ENCODE measurements at regions not wholly inside any gene's neighbourhood (a gene's known extent, or its start where the extent isn't known, plus 50 kb on each side); places are given as distances from the start of the nearest gene placed in this dataset.

DNA sequence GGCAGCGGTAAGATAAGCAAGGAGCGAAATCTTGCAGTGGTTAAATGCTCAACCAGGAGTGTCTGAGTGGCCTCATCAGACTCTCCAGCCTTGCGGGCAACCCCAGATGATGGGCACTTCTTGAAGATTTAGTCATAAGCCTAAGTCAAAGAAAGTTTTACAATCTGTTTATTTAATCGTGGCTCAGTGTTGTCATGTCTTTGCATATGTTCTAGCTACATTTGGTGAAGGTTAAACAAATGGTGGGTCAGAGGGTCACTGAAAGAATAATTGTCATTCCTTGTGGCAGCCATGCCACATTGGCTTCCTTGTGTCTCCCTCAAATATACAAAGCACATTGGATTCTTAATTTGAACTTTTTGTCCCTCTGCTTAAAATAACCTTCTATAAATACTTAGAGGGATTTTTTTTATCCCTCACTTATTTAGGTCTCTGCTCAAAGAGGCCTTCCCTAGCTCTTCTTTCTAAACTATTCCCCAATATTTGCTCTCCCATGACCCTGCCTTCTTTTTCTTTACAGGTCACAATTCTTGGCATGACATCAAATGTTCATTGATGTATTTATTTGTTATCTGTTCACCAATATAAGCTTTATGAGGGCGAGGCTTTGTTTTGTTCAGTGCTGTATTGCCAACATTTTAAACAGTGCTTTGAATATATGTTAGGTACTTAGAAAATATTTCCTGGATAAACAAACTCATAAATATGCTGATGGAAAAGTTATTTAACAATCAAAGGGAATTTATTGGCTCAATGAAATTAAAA lies 68.7 kb downstream of the NEUROD6 start:
- no peak overlapping the region for H3K27ac ChIP-seq (ENCODE audit: insufficient read length, low read depth, low read length)
- WGBS (ENCODE audit: extremely low coverage, insufficient read length, low lambda C conversion rate), result no CpG with 5 or more reads among the region's 5 CpGs
- no peaks in the 10 kb centered on the region for H3K4me1 Mint-ChIP-seq

More for the DNA sequence above, 68.7 kb downstream of the NEUROD6 start:
- no peak overlapping the region for H3K14ac ChIP-seq (ENCODE audit: insufficient read depth, low read length)
- H2BK5ac ChIP-seq (ENCODE audit: insufficient read length, low read length), result no peak overlapping the region
- Mint-ChIP-seq H3K9me3 (no peaks in the 10 kb centered on the region), H3K27ac (no peak overlapping the region), H3K27me3 (ENCODE audit: low read depth) (no peaks in the 10 kb centered on the region; the same call in 1 of the 2 replicates), H3K4me3 (no peak overlapping the region), H3K36me3 (ENCODE audit: insufficient read depth in 1 of 3, low read depth in 3 of 3) (no peaks in the 10 kb centered on the region)
- no peak overlapping the region for H2AFZ ChIP-seq (ENCODE audit: low read length)
- no peak overlapping the region for H4K91ac ChIP-seq (ENCODE audit: insufficient read length, low read depth, low read length)
- H3K9me3 ChIP-seq (ENCODE audit: control insufficient read depth, low read depth, low read length), result no peaks in the 10 kb centered on the region
- H2BK20ac ChIP-seq (ENCODE audit: low read depth, low read length, poor library complexity, severe bottlenecking), result no peak overlapping the region
- no peaks in the 10 kb centered on the region for H3K79me2 ChIP-seq (ENCODE audit: insufficient read depth, low read length)
- H3K56ac ChIP-seq (ENCODE audit: insufficient read length, low read depth, low read length), result no peak overlapping the region
- H2BK120ac ChIP-seq (ENCODE audit: low read depth, low read length, poor library complexity, severe bottlenecking), result no peak overlapping the region
- no peaks in the 10 kb centered on the region for H3K27me3 ChIP-seq (ENCODE audit: insufficient read depth, low read length)
- no peak overlapping the region for H2AK5ac ChIP-seq (ENCODE audit: insufficient read length, low read length)
- H4K20me1 ChIP-seq (ENCODE audit: control insufficient read depth, insufficient read depth, insufficient read length), result no peaks in the 10 kb centered on the region
- H3K18ac ChIP-seq (ENCODE audit: insufficient read length, low read depth, low read length), result no peak overlapping the region
- TF ChIP-seq, protein P1, sequence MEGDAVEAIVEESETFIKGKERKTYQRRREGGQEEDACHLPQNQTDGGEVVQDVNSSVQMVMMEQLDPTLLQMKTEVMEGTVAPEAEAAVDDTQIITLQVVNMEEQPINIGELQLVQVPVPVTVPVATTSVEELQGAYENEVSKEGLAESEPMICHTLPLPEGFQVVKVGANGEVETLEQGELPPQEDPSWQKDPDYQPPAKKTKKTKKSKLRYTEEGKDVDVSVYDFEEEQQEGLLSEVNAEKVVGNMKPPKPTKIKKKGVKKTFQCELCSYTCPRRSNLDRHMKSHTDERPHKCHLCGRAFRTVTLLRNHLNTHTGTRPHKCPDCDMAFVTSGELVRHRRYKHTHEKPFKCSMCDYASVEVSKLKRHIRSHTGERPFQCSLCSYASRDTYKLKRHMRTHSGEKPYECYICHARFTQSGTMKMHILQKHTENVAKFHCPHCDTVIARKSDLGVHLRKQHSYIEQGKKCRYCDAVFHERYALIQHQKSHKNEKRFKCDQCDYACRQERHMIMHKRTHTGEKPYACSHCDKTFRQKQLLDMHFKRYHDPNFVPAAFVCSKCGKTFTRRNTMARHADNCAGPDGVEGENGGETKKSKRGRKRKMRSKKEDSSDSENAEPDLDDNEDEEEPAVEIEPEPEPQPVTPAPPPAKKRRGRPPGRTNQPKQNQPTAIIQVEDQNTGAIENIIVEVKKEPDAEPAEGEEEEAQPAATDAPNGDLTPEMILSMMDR (conservative IDR thresholded peaks at IDR 0.05), result no peak
- H3K4me2 ChIP-seq (ENCODE audit: insufficient read depth, insufficient read length, low read length), result no peak overlapping the region
- H3K9ac ChIP-seq (ENCODE audit: extremely low read depth, insufficient read length, low read length), result no peak overlapping the region
- H2BK15ac ChIP-seq (ENCODE audit: low read depth, low read length), result no peak overlapping the region
- H3K23ac ChIP-seq (ENCODE audit: insufficient read length, low read depth, low read length), result no peak overlapping the region
- no peak for DNase-seq
- H3K4me1 ChIP-seq (ENCODE audit: insufficient read depth, low read length), result no peaks in the 10 kb centered on the region
- no peak overlapping the region for H3T11ph ChIP-seq (ENCODE audit: low read length)
- H4K8ac ChIP-seq (replicated peaks; ENCODE audit: insufficient read length, low read depth, low read length), result no peak overlapping the region
- no peaks in the 10 kb centered on the region for H3K23me2 ChIP-seq (ENCODE audit: insufficient read length, low read depth, low read length, poor library complexity, severe bottlenecking)
- H4K5ac ChIP-seq (ENCODE audit: insufficient read length, low read depth, low read length), result no peak overlapping the region
- no peak overlapping the region for H3K4ac ChIP-seq (ENCODE audit: low read depth, low read length)
- no peak overlapping the region for H2BK12ac ChIP-seq (ENCODE audit: insufficient read length, low read depth, low read length)
- H3K79me1 ChIP-seq (ENCODE audit: insufficient read depth, low read depth, low read length, poor library complexity, severe bottlenecking), result no peaks in the 10 kb centered on the region

Measured in H9 (cell line).